Caco-2 (cell line): ENCODE measurements at regions not wholly inside any gene's neighbourhood (a gene's known extent, or its start where the extent isn't known, plus 50 kb on each side); places are given as distances from the start of the nearest gene placed in this dataset.

Experiments
- BruUV-seq: library from RNA; stranded (reverse); fragments of 400-500 nt; replicated peaks from 2 replicates; lab custom pipeline; 2021; lab: Mats Ljungman, UMichigan
- CTCF ChIA-PET: fragments of 300-600 bp; sonication (Branson Sonifier 250); formaldehyde crosslinking; loops from one replicate; lab custom pipeline; 2022; ENCODE audit warnings: antibody characterized with exemption; lab: Charles Lee
- POLR2A ChIA-PET: fragments of 300-600 bp; sonication (Branson Sonifier 250); formaldehyde crosslinking; loops from one replicate; lab custom pipeline; 2022; ENCODE audit warnings: antibody characterized with exemption; lab: Charles Lee
- DNase-seq, 2 experiments: peaks; one replicate each; pipeline versions ENCODE4 v3.0.0 to v3.0.0-alpha.2; 2020 to 2022
- H3K27me3 ChIP-seq: replicated peaks from 2 replicates; pipeline ENCODE4 v1.6.0; 2011; ENCODE audit warnings: low read length; ENCODE audit not compliant: control insufficient read depth, insufficient read depth
- H3K36me3 ChIP-seq: 2 replicates; pipeline ENCODE4 v1.5.1; 2011; ENCODE audit warnings: low read length; ENCODE audit not compliant: control insufficient read depth, insufficient read depth
- H3K4me1 ChIP-seq: fragments of 250-450 bp; sonication (Bioruptor Pico); 2 replicates; pipeline ENCODE4 v1.5.1; 2020; ENCODE audit warnings: mild to moderate bottlenecking
- H3K4me3 ChIP-seq: 2 replicates; pipeline ENCODE4 v1.5.1; 2011; ENCODE audit warnings: low read depth, mild to moderate bottlenecking, control low read depth, low read length
- H3K9me3 ChIP-seq: fragments of 250-450 bp; sonication (Bioruptor Pico); 2 replicates; pipeline ENCODE4 v1.5.1; 2020; ENCODE audit warnings: mild to moderate bottlenecking, moderate library complexity
- H3K27ac Mint-ChIP-seq: one replicate; pipeline ENCODE4 v1.8.0; 2022; ENCODE audit warnings: mixed read lengths; ENCODE audit not compliant: unreplicated experiment
- H3K27me3 Mint-ChIP-seq: one replicate; pipeline ENCODE4 v1.8.0; 2022; ENCODE audit warnings: mixed read lengths; ENCODE audit not compliant: insufficient read depth, unreplicated experiment
- H3K36me3 Mint-ChIP-seq: one replicate; pipeline ENCODE4 v1.8.0; 2022; ENCODE audit warnings: mild to moderate bottlenecking, mixed read lengths; ENCODE audit not compliant: insufficient read depth, unreplicated experiment
- H3K4me1 Mint-ChIP-seq: one replicate; pipeline ENCODE4 v1.8.0; 2022; ENCODE audit warnings: low read depth, mixed read lengths; ENCODE audit not compliant: unreplicated experiment
- H3K4me3 Mint-ChIP-seq: one replicate; pipeline ENCODE4 v1.8.0; 2022; ENCODE audit warnings: mild to moderate bottlenecking, moderate library complexity, mixed read lengths; ENCODE audit not compliant: unreplicated experiment
- H3K9me3 Mint-ChIP-seq: one replicate; pipeline ENCODE4 v1.8.0; 2022; ENCODE audit warnings: mixed read lengths; ENCODE audit not compliant: unreplicated experiment
- intact Hi-C: fragments of 100-400 bp; cut with micrococcal nuclease; formaldehyde crosslinking; loops from one replicate; pipeline ENCODE4 v1.10.0; 2022; ENCODE audit not compliant: unreplicated experiment
- TF ChIP-seq, protein P1 (sequence below), 2 experiments: fragments of 200-600 bp in 1 of 2; IDR thresholded peaks; 1 replicate in 1 of 2; 2 replicates in 1 of 2; pipeline versions ENCODE4 v1.5.1 to v1.8.0; 2011 to 2022; ENCODE audit warnings: antibody characterized with exemption in 1 of 2, control low read depth in 1 of 2, inconsistent platforms in 1 of 2, low read depth in 1 of 2, low read length in 1 of 2, mild to moderate bottlenecking in 1 of 2, moderate library complexity in 1 of 2; ENCODE audit not compliant: insufficient read depth in 1 of 2, severe bottlenecking in 1 of 2, unreplicated experiment in 1 of 2

DNA sequence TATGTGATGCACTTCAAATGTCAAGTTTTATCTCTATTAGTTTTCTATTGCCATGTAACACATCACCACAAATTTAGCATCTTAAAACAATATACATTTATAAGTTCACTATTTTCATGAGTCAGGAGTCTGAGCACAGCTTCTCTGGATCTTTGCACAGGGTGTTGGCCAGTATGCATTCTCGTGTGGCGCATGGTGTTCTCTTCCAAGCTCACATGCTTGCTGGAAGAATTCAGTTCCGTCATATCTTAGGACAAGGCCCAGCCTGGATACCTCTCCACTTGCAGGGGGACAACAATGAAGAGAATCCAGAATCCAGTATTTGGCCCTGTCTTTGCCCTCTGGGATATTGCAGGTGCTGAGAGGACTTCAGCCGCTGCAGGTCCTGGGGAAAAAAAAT, 51.0 kb upstream of the ECI2 start:
- no peak overlapping the region for H3K4me3 ChIP-seq
- H3K9me3 Mint-ChIP-seq = peaks cover 18% of the 10 kb centered on the region
- TF ChIP-seq, protein P1, sequence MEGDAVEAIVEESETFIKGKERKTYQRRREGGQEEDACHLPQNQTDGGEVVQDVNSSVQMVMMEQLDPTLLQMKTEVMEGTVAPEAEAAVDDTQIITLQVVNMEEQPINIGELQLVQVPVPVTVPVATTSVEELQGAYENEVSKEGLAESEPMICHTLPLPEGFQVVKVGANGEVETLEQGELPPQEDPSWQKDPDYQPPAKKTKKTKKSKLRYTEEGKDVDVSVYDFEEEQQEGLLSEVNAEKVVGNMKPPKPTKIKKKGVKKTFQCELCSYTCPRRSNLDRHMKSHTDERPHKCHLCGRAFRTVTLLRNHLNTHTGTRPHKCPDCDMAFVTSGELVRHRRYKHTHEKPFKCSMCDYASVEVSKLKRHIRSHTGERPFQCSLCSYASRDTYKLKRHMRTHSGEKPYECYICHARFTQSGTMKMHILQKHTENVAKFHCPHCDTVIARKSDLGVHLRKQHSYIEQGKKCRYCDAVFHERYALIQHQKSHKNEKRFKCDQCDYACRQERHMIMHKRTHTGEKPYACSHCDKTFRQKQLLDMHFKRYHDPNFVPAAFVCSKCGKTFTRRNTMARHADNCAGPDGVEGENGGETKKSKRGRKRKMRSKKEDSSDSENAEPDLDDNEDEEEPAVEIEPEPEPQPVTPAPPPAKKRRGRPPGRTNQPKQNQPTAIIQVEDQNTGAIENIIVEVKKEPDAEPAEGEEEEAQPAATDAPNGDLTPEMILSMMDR (IDR thresholded peaks at IDR 0.05; ENCODE audit: insufficient read depth in 1 of 2, low read depth in 1 of 2, low read length in 1 of 2, severe bottlenecking in 1 of 2, unreplicated experiment in 1 of 2) = no peak
- H3K36me3 ChIP-seq = no peaks in the 10 kb centered on the region
- no peak for DNase-seq
- peaks cover 8% of the 10 kb centered on the region for H3K4me1 ChIP-seq
- ChIA-PET POLR2A (no interaction called here), CTCF (no interaction called here)
- 0 out of 2 replicates have a peak, but pooled peaks cover 4% of the 10 kb centered on the region for H3K9me3 ChIP-seq
- peaks cover 7% of the 10 kb centered on the region for H3K27me3 Mint-ChIP-seq
- intact Hi-C loops = no loop called here
- no peaks in the 10 kb centered on the region for H3K36me3 Mint-ChIP-seq
- H3K27me3 ChIP-seq = no peaks in the 10 kb centered on the region
- BruUV-seq = no TSS peak
- peaks cover 9% of the 10 kb centered on the region for H3K4me1 Mint-ChIP-seq
- no peak overlapping the region for H3K27ac Mint-ChIP-seq
- no peak overlapping the region for H3K4me3 Mint-ChIP-seq

DNA sequence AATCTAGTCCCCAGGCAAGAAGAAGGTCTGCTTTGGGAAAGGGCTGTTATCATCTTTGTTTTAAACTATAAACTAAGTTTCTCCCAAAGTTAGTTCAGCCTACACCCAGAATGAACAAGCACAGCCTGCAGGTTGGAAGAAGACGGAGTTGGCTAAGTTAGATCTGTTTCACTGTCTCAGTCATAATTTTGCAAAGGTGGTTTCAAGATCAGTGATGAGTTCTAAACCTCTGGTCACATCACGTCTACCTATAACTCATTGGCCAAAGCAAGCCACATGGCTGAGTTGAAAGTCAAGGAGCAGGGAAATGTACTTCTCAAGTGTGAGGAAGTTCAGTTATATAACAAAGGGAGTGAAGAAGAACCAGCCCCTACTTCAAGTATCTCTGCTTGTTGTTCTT, 50.5 kb upstream of the ECI2 start:
- Histone ChIP-seq H3K36me3 (no peaks in the 10 kb centered on the region), H3K4me3 (no peak overlapping the region), H3K27me3 (no peaks in the 10 kb centered on the region), H3K9me3 (0 out of 2 replicates have a peak, but pooled peaks cover 4% of the 10 kb centered on the region), H3K4me1 (peaks cover 8% of the 10 kb centered on the region)
- intact Hi-C loops = no loop called here
- no peak for DNase-seq
- peaks cover 7% of the 10 kb centered on the region for H3K27me3 Mint-ChIP-seq
- ChIA-PET CTCF (no interaction called here), POLR2A (no interaction called here)
- BruUV-seq = no TSS peak
- peaks cover 12% of the 10 kb centered on the region for H3K4me1 Mint-ChIP-seq
- TF ChIP-seq, protein P1 (IDR thresholded peaks at IDR 0.05; ENCODE audit: insufficient read depth in 1 of 2, low read depth in 1 of 2, low read length in 1 of 2, severe bottlenecking in 1 of 2, unreplicated experiment in 1 of 2) = no peak
- H3K36me3 Mint-ChIP-seq = no peaks in the 10 kb centered on the region
- no peak overlapping the region for H3K27ac Mint-ChIP-seq
- no peak overlapping the region for H3K4me3 Mint-ChIP-seq
- H3K9me3 Mint-ChIP-seq = peaks cover 18% of the 10 kb centered on the region

DNA sequence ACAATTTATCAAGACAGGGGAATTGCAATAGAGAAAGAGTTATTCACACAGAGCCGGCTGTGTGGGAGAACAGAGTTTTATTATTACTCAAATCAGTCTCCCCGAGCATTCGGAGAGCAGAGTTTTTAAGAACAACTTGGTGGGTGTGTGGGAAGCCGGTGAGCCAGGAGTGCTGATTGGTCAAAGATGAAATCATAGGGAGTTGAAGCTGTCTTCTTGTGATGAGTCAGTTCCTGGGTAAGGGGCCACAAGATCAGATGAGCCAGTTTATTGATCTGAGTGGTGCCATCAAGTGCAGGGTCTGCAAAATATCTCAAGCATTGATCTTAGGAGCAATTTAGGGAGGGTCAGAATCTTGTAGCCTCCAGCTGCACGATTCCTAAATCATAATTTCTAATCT, 50.0 kb upstream of the ECI2 start:
- H3K4me3 Mint-ChIP-seq = no peak overlapping the region
- DNase-seq = no peak
- intact Hi-C loops = no loop called here
- peaks cover 12% of the 10 kb centered on the region for H3K4me1 Mint-ChIP-seq
- no TSS peak for BruUV-seq
- no peaks in the 10 kb centered on the region for H3K36me3 Mint-ChIP-seq
- H3K27ac Mint-ChIP-seq = no peak overlapping the region
- POLR2A ChIA-PET = no interaction called here
- H3K27me3 Mint-ChIP-seq = peaks cover 7% of the 10 kb centered on the region
- CTCF ChIA-PET = no interaction called here
- Histone ChIP-seq H3K4me1 (peaks cover 8% of the 10 kb centered on the region), H3K36me3 (no peaks in the 10 kb centered on the region), H3K27me3 (no peaks in the 10 kb centered on the region), H3K9me3 (0 out of 2 replicates have a peak, but pooled peaks cover 4% of the 10 kb centered on the region), H3K4me3 (no peak overlapping the region)
- TF ChIP-seq, protein P1 (IDR thresholded peaks at IDR 0.05; ENCODE audit: insufficient read depth in 1 of 2, low read depth in 1 of 2, low read length in 1 of 2, severe bottlenecking in 1 of 2, unreplicated experiment in 1 of 2) = no peak
- H3K9me3 Mint-ChIP-seq = peaks cover 18% of the 10 kb centered on the region
